Erythroblast (primary cell): ENCODE measurements at regions not wholly inside any gene's neighbourhood (a gene's known extent, or its start where the extent isn't known, plus 50 kb on each side); places are given as distances from the start of the nearest gene placed in this dataset.

ENCODE experiments used
- GATA1 ChIP-seq: IDR thresholded peaks from 2 replicates; pipeline ENCODE4 v1.6.1; 2011; ENCODE audit warnings: low read depth, mild to moderate bottlenecking, control low read depth, low read length, moderate library complexity
- POLR2A ChIP-seq: IDR thresholded peaks from 2 replicates; pipeline ENCODE4 v1.6.1; 2011; ENCODE audit warnings: mild to moderate bottlenecking, low read length

GRCh38 chr5:98004463-98004862, 769.0 kb upstream of the RGMB start:
- TF ChIP-seq POLR2A (no peak), GATA1 (no peak)
